OCI-LY1 (cell line): ENCODE measurements at regions not wholly inside any gene's neighbourhood (a gene's known extent, or its start where the extent isn't known, plus 50 kb on each side); places are given as distances from the start of the nearest gene placed in this dataset.

Experiments used
- EZH2 ChIP-seq: fragments of 200-600 bp; sonication (generic), shearing (Covaris generic); IDR thresholded peaks from 2 replicates; pipeline ENCODE4 v1.8.0; 2017; ENCODE audit warnings: borderline replicate concordance, mixed run types, mild to moderate bottlenecking, antibody characterized with exemption, low read length, moderate library complexity, mixed read lengths
- TF ChIP-seq, protein P1 (sequence below): fragments of 200-600 bp; sonication (generic), shearing (Covaris generic); IDR thresholded peaks from 2 replicates; pipeline ENCODE4 v1.5.1; 2017; ENCODE audit warnings: mild to moderate bottlenecking, antibody characterized with exemption, low read length, moderate library complexity, mixed read lengths

DNA sequence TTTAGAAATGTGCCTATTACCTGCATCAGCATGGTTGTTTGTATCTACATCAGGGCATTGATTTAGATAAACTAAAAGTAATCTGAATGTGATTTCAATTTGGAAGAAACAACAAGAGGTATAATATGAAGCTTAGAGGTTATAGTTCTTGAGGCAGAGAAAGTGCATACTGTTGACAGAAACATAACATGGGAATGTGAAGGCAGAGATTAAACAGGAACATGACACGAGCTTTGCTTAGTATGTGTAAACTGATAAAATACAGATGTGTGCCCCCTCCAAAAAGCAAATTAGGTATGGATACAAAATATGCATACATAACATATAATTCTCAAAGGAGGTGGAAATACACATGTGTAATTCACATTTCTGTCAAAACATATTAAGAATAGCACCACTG is 1180.2 kb upstream of the ADGRL3 start:
- TF ChIP-seq, protein P1, sequence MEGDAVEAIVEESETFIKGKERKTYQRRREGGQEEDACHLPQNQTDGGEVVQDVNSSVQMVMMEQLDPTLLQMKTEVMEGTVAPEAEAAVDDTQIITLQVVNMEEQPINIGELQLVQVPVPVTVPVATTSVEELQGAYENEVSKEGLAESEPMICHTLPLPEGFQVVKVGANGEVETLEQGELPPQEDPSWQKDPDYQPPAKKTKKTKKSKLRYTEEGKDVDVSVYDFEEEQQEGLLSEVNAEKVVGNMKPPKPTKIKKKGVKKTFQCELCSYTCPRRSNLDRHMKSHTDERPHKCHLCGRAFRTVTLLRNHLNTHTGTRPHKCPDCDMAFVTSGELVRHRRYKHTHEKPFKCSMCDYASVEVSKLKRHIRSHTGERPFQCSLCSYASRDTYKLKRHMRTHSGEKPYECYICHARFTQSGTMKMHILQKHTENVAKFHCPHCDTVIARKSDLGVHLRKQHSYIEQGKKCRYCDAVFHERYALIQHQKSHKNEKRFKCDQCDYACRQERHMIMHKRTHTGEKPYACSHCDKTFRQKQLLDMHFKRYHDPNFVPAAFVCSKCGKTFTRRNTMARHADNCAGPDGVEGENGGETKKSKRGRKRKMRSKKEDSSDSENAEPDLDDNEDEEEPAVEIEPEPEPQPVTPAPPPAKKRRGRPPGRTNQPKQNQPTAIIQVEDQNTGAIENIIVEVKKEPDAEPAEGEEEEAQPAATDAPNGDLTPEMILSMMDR: no peak
- no peak for TF ChIP-seq EZH2
